Esophagus squamous epithelium (tissue), 5 donors: ENCODE measurements at regions not wholly inside any gene's neighbourhood (a gene's known extent, or its start where the extent isn't known, plus 50 kb on each side); places are given as distances from the start of the nearest gene placed in this dataset.

ENCODE experiments used
- DNase-seq: peaks from one replicate; lab custom pipeline; 2025; lab: John Stamatoyannopoulos, UW
- H3K27ac ChIP-seq, 4 donors: fragments of 200-600 bp; sonication (generic); one replicate each; pipeline ENCODE4 v1.5.1; 2016 to 2019; ENCODE audit warnings: mild to moderate bottlenecking in 1 of 4
- H3K27me3 ChIP-seq, 4 donors: fragments of 200-600 bp; sonication (generic); 1 replicate in 3 of 4; 2 replicates in 1 of 4; pipeline versions ENCODE4 v1.5.1 to v1.6.0; 2017 to 2021; ENCODE audit warnings: antibody characterized with exemption in 1 of 4
- H3K36me3 ChIP-seq, 3 donors: fragments of 200-600 bp; sonication (generic); one replicate each; pipeline ENCODE4 v1.5.1; 2016 to 2019
- H3K4me1 ChIP-seq, 3 donors: fragments of 200-600 bp; sonication (generic); one replicate each; pipeline ENCODE4 v1.5.1; 2017 to 2019
- H3K4me3 ChIP-seq, 4 donors: fragments of 200-600 bp; sonication (generic); 1 replicate in 3 of 4; 2 replicates in 1 of 4; pipeline ENCODE4 v1.5.1; 2016 to 2019; ENCODE audit warnings: mild to moderate bottlenecking in 2 of 4, moderate library complexity in 1 of 4
- H3K9me3 ChIP-seq, 3 donors: fragments of 200-600 bp; sonication (generic); one replicate each; pipeline ENCODE4 v1.5.1; 2016 to 2019
- POLR2A ChIP-seq, 4 donors: fragments of 450-650 bp; IDR thresholded peaks; one replicate each; pipeline ENCODE4 v1.6.1; 2017; ENCODE audit warnings: antibody characterized with exemption in 4 of 4, mild to moderate bottlenecking in 4 of 4, moderate library complexity in 3 of 4
- WGBS, 2 donors: methylation state at CpG; one replicate each; pipeline ENCODE4 v1.1.5; 2018; 5-methylcytosine and 5-hydroxymethylcytosine counted together
- intact Hi-C: fragments of 100-400 bp; cut with DNase I; formaldehyde crosslinking; loops from one replicate; pipeline ENCODE4 v1.15.0; 2022
- TF ChIP-seq, protein P1 (sequence below), 6 experiments: fragments of 450-650 bp in 4 of 6; fragments of 200-600 bp in 2 of 6; sonication (generic) in 2 of 6; IDR thresholded peaks; one replicate each; pipeline ENCODE4 v1.5.1; 2016 to 2019; ENCODE audit warnings: antibody characterized with exemption in 6 of 6, mild to moderate bottlenecking in 4 of 6, moderate library complexity in 4 of 6
- donor health status: DM: yes; HTN: yes; CAD: no.

DNA sequence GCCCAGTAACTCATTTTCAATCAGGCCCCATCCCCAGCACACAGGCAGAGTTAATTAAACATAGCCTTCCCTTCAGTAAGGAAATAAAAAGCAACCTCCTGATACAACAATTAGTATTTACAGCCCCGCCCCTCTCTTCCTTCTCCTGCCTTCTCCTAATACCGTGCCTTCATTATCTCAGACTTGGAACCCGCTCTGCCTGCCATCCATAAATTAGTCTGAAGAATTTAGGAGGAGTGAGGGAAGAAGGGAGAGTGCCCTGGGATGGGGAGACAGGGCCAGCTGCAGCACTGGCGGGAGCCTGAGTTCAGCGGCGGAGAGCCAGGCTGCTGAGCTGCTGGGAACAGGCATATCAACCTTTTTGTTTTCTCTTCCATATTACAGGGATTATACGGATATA, 172.8 kb downstream of the ACTL8 start:
- WGBS, 2 donors: 38 to 50% methylated on average over 7 of the region's 7 CpGs
- no peak for DNase-seq
- no peaks in the 10 kb centered on the region for H3K36me3 ChIP-seq
- H3K4me1 ChIP-seq: no peaks in the 10 kb centered on the region
- no peak overlapping the region for H3K4me3 ChIP-seq
- peaks cover 0 to 6% (median 0%) of the 10 kb centered on the region in 3 donors for H3K9me3 ChIP-seq
- H3K27me3 ChIP-seq: peaks cover 0 to 86% (median 0%) of the 10 kb centered on the region in 4 donors
- intact Hi-C loops: no loop called here
- no peak for TF ChIP-seq POLR2A (IDR thresholded peaks at IDR 0.05)
- TF ChIP-seq, protein P1, sequence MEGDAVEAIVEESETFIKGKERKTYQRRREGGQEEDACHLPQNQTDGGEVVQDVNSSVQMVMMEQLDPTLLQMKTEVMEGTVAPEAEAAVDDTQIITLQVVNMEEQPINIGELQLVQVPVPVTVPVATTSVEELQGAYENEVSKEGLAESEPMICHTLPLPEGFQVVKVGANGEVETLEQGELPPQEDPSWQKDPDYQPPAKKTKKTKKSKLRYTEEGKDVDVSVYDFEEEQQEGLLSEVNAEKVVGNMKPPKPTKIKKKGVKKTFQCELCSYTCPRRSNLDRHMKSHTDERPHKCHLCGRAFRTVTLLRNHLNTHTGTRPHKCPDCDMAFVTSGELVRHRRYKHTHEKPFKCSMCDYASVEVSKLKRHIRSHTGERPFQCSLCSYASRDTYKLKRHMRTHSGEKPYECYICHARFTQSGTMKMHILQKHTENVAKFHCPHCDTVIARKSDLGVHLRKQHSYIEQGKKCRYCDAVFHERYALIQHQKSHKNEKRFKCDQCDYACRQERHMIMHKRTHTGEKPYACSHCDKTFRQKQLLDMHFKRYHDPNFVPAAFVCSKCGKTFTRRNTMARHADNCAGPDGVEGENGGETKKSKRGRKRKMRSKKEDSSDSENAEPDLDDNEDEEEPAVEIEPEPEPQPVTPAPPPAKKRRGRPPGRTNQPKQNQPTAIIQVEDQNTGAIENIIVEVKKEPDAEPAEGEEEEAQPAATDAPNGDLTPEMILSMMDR (IDR thresholded peaks at IDR 0.05): no peak
- H3K27ac ChIP-seq: no peak overlapping the region

DNA sequence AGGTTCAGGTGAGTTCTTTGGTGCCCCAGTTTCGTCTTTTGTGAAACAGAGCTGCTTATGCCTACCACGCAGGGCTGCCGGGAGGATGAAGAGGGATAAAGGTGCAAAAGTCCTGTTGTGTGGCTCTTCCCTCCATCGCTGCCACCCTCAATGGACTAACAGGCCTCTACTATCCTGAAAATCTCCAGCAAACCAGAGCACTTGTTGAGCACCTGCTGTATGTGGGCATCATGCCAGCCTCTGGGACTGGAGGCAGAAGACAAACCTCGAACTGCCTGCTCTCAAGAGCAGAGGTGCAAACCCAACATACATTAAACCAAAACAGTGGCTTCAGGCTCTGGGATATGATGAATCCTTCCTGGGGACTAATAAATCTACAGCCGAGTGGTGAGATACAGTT, 174.1 kb downstream of the ACTL8 start:
- intact Hi-C loops: no loop called here
- DNase-seq: no peak
- no peak overlapping the region for H3K27ac ChIP-seq
- no peaks in the 10 kb centered on the region for H3K36me3 ChIP-seq
- WGBS, 2 donors: 65 to 71% methylated on average over 5 to 6 of the region's 6 CpGs
- H3K27me3 ChIP-seq: peaks cover 0 to 86% (median 0%) of the 10 kb centered on the region in 4 donors
- H3K4me3 ChIP-seq: no peak overlapping the region
- peaks cover 0 to 6% (median 0%) of the 10 kb centered on the region in 3 donors for H3K9me3 ChIP-seq
- TF ChIP-seq, protein P1 (IDR thresholded peaks at IDR 0.05): no peak
- TF ChIP-seq POLR2A (IDR thresholded peaks at IDR 0.05): no peak
- peaks cover 0 to 6% (median 0%) of the 10 kb centered on the region in 3 donors for H3K4me1 ChIP-seq

DNA sequence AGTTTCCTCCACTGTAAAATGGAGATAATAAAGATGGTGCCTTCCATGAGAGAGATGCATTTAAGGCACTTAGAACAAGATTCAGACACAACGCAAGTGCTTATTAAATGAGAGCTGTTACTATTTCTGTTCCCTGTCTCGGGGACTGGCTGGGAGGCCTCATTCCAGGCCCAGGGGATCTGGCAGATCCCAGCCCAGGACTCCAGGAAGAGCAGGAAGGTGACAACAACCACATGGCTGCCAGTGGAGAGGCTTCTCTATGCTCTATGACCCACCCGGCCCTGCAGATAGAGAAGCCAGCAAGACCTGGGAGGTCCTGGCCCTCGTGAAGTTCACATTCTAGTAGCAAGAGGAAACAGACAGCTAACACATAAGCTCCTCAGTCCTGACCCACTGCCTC, 175.5 kb downstream of the ACTL8 start:
- 20 to 34% methylated on average over 3 of the region's 4 CpGs for WGBS, 2 donors
- H3K27ac ChIP-seq: no peak overlapping the region
- TF ChIP-seq POLR2A (IDR thresholded peaks at IDR 0.05): no peak
- TF ChIP-seq, protein P1 (IDR thresholded peaks at IDR 0.05): no peak
- no peak overlapping the region for H3K4me3 ChIP-seq
- peaks cover 0 to 90% (median 0%) of the 10 kb centered on the region in 4 donors for H3K27me3 ChIP-seq
- H3K9me3 ChIP-seq: peaks cover 0 to 6% (median 0%) of the 10 kb centered on the region in 3 donors
- DNase-seq: no peak
- intact Hi-C loops: no loop called here
- H3K36me3 ChIP-seq: no peaks in the 10 kb centered on the region
- H3K4me1 ChIP-seq: peaks cover 0 to 6% (median 0%) of the 10 kb centered on the region in 3 donors

DNA sequence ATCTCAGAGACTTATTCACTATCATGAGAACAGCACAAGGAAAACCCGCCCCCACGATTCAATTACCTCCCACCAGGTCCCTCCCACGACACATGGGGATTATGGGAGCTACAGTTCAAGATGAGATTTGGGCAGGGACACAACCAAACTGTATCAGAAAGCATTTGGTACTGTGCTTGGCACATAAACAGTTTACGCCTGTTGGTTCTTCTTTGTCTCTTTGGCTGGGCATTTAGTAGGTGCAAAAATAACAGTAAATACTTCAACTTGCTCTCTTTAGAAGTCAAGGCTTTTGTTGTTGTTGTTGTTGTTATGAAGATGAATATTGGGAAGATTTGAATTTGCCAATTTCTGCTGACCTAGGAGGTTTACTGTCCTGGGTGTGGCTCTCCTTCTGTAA, 175.4 kb upstream of the IGSF21 start:
- intact Hi-C loops: no loop called here
- Histone ChIP-seq H3K27me3 (peaks cover 0 to 86% (median 0%) of the 10 kb centered on the region in 4 donors), H3K9me3 (peaks cover 0 to 6% (median 0%) of the 10 kb centered on the region in 3 donors), H3K4me1 (peaks cover 0 to 6% (median 0%) of the 10 kb centered on the region in 3 donors), H3K4me3 (no peak overlapping the region), H3K27ac (no peak overlapping the region), H3K36me3 (no peaks in the 10 kb centered on the region)
- WGBS, 2 donors: 61% methylated on average over 4 of the region's 4 CpGs
- no peak for DNase-seq
- no peak for TF ChIP-seq POLR2A (IDR thresholded peaks at IDR 0.05)
- TF ChIP-seq, protein P1 (IDR thresholded peaks at IDR 0.05): no peak

DNA sequence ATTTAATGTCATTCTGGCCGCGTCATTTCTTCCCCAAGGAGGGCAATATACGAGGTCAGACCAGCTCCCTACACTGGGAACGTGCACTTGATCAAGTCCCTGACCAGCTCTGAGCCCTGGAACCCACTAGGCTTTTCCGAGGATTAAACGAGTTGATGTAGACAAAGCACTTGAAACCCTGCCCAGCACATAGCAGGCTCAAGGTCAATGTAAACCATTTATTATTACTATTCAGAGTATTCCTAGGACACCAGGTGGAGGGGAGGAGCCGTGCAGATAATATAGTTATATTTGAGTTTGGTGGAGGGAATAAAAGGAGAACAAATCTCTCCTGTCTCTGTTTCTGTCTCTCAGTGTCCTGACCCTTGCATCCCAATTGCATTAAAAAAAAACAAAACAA, 174.1 kb upstream of the IGSF21 start:
- 38 to 44% methylated on average over 7 of the region's 7 CpGs for WGBS, 2 donors
- no peak for DNase-seq
- Histone ChIP-seq H3K4me3 (no peak overlapping the region), H3K27ac (no peak overlapping the region), H3K27me3 (peaks cover 0 to 84% (median 0%) of the 10 kb centered on the region in 4 donors), H3K9me3 (peaks cover 0 to 6% (median 0%) of the 10 kb centered on the region in 3 donors), H3K4me1 (peaks cover 0 to 6% (median 0%) of the 10 kb centered on the region in 3 donors), H3K36me3 (no peaks in the 10 kb centered on the region)
- intact Hi-C loops: no loop called here
- no peak for TF ChIP-seq POLR2A (IDR thresholded peaks at IDR 0.05)
- TF ChIP-seq, protein P1 (IDR thresholded peaks at IDR 0.05): no peak
